ENCODE measurements at regions not wholly inside any gene's neighbourhood (a gene's known extent, or its start where the extent isn't known, plus 50 kb on each side); places are given as distances from the start of the nearest gene placed in this dataset.

DNA sequence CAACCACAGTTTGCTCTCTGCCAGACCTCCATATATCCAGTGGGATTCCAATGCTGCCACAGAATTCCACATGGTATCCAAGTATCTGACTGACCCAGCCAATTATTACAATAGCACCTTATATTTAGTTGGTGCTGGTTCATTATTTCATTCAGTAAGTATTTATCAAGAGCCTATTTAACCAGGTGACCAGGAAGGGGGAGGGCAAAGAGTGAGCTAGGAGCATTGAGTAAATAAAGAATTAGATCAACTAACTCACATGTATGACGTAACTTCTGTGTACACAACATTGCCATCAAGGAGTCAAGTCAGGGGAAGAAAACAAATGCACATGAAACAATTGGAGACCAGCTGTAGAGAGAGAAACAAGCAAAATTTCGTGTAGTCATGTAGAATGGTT, 207.1 kb upstream of the PAPPA start:
- dilution Hi-C loops (cut with MboI; ENCODE audit: extremely low pct_ligation_motif_present, low sequenced_read_pairs) = no loop called here
- H3K27me3 ChIP-seq (ENCODE audit: control insufficient read depth, extremely low read depth, insufficient read depth, low read length) = no peaks in the 10 kb centered on the region
- H3K36me3 ChIP-seq (ENCODE audit: control insufficient read depth in 2 of 2, extremely low read depth in 1 of 2, insufficient read depth in 2 of 2, low read length in 2 of 2) = no peaks in the 10 kb centered on the region
- H3K9me1 ChIP-seq (ENCODE audit: control insufficient read depth, extremely low read depth, insufficient read depth, low read length) = no peaks in the 10 kb centered on the region
- no peak overlapping the region for H3K4me3 ChIP-seq (ENCODE audit: control insufficient read depth in 2 of 3, extremely low read depth in 1 of 3, insufficient read depth in 2 of 3, low read depth in 1 of 3, low read length in 3 of 3)
- H2AFZ ChIP-seq (ENCODE audit: control insufficient read depth, low read length) = no peak overlapping the region
- FAIRE-seq (no peak), DNase-seq (ENCODE audit: low read depth, low spot score) (no peak)
- no peaks in the 10 kb centered on the region for H3K79me2 ChIP-seq (ENCODE audit: control insufficient read depth, insufficient read depth, low read length)
- TF ChIP-seq, protein P1, sequence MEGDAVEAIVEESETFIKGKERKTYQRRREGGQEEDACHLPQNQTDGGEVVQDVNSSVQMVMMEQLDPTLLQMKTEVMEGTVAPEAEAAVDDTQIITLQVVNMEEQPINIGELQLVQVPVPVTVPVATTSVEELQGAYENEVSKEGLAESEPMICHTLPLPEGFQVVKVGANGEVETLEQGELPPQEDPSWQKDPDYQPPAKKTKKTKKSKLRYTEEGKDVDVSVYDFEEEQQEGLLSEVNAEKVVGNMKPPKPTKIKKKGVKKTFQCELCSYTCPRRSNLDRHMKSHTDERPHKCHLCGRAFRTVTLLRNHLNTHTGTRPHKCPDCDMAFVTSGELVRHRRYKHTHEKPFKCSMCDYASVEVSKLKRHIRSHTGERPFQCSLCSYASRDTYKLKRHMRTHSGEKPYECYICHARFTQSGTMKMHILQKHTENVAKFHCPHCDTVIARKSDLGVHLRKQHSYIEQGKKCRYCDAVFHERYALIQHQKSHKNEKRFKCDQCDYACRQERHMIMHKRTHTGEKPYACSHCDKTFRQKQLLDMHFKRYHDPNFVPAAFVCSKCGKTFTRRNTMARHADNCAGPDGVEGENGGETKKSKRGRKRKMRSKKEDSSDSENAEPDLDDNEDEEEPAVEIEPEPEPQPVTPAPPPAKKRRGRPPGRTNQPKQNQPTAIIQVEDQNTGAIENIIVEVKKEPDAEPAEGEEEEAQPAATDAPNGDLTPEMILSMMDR (optimal IDR thresholded peaks at IDR 0.05 in 1 of 3, IDR thresholded peaks at IDR 0.05 in 1 of 3, conservative IDR thresholded peaks at IDR 0.05 in 1 of 3; ENCODE audit: extremely low read depth in 1 of 3, insufficient read depth in 2 of 3, low read length in 3 of 3) = no peak
- no peak for TF ChIP-seq EZH2 (IDR thresholded peaks at IDR 0.05; ENCODE audit: low read length)
- no peaks in the 10 kb centered on the region for H3K9me3 ChIP-seq (ENCODE audit: control insufficient read depth, low read depth, low read length)
- H4K20me1 ChIP-seq (ENCODE audit: control insufficient read depth, extremely low read depth, insufficient read depth, low read length) = no peaks in the 10 kb centered on the region
- peaks cover 33% of the 10 kb centered on the region for H3K4me1 ChIP-seq (ENCODE audit: control insufficient read depth, extremely low read depth, insufficient read depth, low read length)
- no peak overlapping the region for H3K9ac ChIP-seq (ENCODE audit: control insufficient read depth, extremely low read depth, insufficient read depth, low read length)
- no peak overlapping the region for H3K27ac ChIP-seq (ENCODE audit: control insufficient read depth, insufficient read depth, low read length)
- H3K4me2 ChIP-seq (ENCODE audit: control insufficient read depth, extremely low read depth, insufficient read depth, low read depth, low read length) = no peak overlapping the region

DNA sequence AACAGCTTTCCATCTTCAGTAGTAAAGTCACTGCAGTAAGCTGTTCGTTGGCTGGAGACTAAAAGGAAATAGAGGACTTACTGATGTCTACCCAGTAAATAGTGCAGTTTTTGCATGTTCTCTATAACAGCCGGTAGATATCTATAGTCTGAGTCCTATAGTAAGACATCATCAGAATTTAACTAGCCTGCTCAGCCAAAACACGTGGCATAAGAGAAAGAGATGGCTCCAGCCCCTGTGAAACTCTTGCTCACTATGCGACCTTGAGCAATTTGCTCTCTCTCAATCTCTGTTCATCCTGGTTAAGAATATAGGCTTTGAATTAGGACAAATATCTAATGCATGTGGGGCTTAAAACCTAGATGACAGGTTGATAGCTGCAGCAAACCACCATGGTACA, 201.6 kb upstream of the PAPPA start:
- Histone ChIP-seq H3K4me1 (ENCODE audit: control insufficient read depth, extremely low read depth, insufficient read depth, low read length) (no peaks in the 10 kb centered on the region), H3K4me2 (ENCODE audit: control insufficient read depth, extremely low read depth, insufficient read depth, low read depth, low read length) (no peak overlapping the region), H2AFZ (ENCODE audit: control insufficient read depth, low read length) (no peak overlapping the region), H3K27ac (ENCODE audit: control insufficient read depth, insufficient read depth, low read length) (no peak overlapping the region), H4K20me1 (ENCODE audit: control insufficient read depth, extremely low read depth, insufficient read depth, low read length) (no peaks in the 10 kb centered on the region), H3K36me3 (ENCODE audit: control insufficient read depth in 2 of 2, extremely low read depth in 1 of 2, insufficient read depth in 2 of 2, low read length in 2 of 2) (no peaks in the 10 kb centered on the region), H3K9me1 (ENCODE audit: control insufficient read depth, extremely low read depth, insufficient read depth, low read length) (no peaks in the 10 kb centered on the region), H3K9ac (ENCODE audit: control insufficient read depth, extremely low read depth, insufficient read depth, low read length) (no peak overlapping the region), H3K4me3 (ENCODE audit: control insufficient read depth in 2 of 3, extremely low read depth in 1 of 3, insufficient read depth in 2 of 3, low read depth in 1 of 3, low read length in 3 of 3) (no peak overlapping the region), H3K9me3 (ENCODE audit: control insufficient read depth, low read depth, low read length) (no peaks in the 10 kb centered on the region), H3K79me2 (ENCODE audit: control insufficient read depth, insufficient read depth, low read length) (no peaks in the 10 kb centered on the region), H3K27me3 (ENCODE audit: control insufficient read depth, extremely low read depth, insufficient read depth, low read length) (no peaks in the 10 kb centered on the region)
- FAIRE-seq (no peak), DNase-seq (ENCODE audit: low read depth, low spot score) (no peak)
- dilution Hi-C loops (cut with MboI; ENCODE audit: extremely low pct_ligation_motif_present, low sequenced_read_pairs) = no loop called here
- no peak for TF ChIP-seq EZH2 (IDR thresholded peaks at IDR 0.05; ENCODE audit: low read length)
- TF ChIP-seq, protein P1 (optimal IDR thresholded peaks at IDR 0.05 in 1 of 3, IDR thresholded peaks at IDR 0.05 in 1 of 3, conservative IDR thresholded peaks at IDR 0.05 in 1 of 3; ENCODE audit: extremely low read depth in 1 of 3, insufficient read depth in 2 of 3, low read length in 3 of 3) = no peak
